Epithelial cell of proximal tubule (primary cell): ENCODE measurements at regions not wholly inside any gene's neighbourhood (a gene's known extent, or its start where the extent isn't known, plus 50 kb on each side); places are given as distances from the start of the nearest gene placed in this dataset.

Source experiments
- DNase-seq: peaks from one replicate; pipeline ENCODE4 v3.0.0-alpha.2; 2011; ENCODE audit warnings: low read depth
- H3K4me3 ChIP-seq: 2 replicates; pipeline ENCODE4 v1.5.1; 2011; ENCODE audit warnings: low read depth, mild to moderate bottlenecking, low read length
- TF ChIP-seq, protein P1 (sequence below): conservative IDR thresholded peaks from 2 replicates; pipeline ENCODE4 v1.5.1; 2012; ENCODE audit warnings: low read depth, mild to moderate bottlenecking, low read length

DNA sequence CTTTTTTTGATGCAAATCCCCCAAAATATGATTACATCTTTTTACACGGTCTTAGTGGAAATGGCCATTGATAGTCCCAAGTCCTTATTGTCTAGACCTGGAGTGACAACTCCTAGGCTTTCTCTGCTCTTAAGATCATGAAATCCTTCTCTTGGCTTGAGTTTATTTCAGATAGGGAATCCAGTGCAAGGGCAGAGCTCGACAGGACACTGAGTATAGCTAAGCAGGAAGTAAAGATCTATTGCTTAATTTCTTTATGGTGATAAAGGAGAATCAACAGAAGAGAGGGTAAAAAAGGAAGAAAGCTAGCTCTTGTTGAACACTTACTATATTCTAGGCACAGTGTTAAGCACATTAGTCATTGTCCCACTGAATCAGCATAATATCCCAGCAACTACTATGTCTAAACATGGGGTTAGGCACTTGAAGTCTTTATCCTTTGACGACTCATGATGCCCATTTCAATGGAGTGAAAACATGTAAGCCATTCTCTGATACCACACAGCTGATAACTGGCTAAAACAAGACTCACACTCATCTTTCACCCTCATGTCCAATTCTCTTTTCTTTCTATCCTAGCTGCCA, 74.1 kb upstream of the LRATD1 start:
- no peak overlapping the region for H3K4me3 ChIP-seq
- TF ChIP-seq, protein P1, sequence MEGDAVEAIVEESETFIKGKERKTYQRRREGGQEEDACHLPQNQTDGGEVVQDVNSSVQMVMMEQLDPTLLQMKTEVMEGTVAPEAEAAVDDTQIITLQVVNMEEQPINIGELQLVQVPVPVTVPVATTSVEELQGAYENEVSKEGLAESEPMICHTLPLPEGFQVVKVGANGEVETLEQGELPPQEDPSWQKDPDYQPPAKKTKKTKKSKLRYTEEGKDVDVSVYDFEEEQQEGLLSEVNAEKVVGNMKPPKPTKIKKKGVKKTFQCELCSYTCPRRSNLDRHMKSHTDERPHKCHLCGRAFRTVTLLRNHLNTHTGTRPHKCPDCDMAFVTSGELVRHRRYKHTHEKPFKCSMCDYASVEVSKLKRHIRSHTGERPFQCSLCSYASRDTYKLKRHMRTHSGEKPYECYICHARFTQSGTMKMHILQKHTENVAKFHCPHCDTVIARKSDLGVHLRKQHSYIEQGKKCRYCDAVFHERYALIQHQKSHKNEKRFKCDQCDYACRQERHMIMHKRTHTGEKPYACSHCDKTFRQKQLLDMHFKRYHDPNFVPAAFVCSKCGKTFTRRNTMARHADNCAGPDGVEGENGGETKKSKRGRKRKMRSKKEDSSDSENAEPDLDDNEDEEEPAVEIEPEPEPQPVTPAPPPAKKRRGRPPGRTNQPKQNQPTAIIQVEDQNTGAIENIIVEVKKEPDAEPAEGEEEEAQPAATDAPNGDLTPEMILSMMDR = no peak
- no peak for DNase-seq

DNA sequence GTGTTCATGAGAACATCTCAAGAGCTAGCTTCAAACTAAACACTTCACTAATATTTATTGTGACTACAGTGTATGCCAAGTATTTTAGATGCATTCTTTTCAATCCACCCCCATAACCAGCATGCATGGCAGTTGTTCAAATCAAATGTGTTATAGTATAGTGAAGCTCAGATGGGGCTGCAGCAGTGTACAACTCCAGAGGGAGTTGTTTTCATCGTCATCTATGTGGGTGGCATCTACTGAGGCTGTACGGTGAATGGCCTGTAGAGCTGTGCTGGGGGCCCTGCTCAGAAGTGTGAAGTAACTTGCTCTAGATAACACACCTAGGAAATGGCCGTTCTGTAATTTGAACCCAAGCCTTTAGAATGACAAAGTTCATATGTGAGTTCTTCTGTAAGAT, 71.8 kb upstream of the LRATD1 start:
- DNase-seq = no peak
- no peak overlapping the region for H3K4me3 ChIP-seq
- TF ChIP-seq, protein P1 = no peak

DNA sequence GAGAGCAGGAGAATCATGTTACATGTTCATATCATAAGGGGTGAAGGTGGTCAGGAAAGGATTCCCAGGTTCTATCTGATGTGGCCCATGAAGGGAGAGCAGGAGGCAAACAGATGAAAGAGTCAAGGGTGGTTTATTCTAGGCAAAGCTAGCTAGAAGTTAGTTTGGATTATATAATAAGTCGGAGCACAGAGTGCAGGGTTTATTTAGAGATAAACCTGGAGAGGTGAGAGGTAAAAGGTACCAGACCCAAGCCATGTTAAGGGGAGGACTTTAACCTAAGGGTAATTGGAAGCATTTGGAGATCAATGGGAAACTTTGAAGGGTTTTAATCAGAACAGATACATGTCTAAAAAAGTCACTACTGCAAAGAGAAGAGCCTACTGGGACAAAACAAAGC, 69.2 kb upstream of the LRATD1 start:
- TF ChIP-seq, protein P1 = no peak
- DNase-seq = no peak
- H3K4me3 ChIP-seq = no peak overlapping the region

DNA sequence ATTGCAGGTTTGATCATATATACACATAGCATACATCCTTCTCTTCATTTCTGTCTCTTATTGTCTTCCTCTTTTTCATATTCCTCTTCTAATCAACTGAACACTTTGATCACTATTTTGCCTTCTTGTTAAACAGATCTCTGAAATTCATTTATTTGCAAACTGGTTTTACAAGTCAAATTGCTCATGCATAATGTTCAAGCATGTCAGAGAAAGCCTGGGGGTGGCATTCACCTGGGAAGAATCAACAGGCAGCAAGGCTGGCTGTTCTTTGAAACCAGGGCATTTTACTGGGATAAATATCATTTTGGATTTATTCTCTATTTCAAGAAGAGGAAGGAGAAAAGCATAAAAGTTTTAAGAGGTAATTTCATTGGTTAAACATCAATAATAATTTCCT, 66.9 kb upstream of the LRATD1 start:
- DNase-seq = no peak
- no peak overlapping the region for H3K4me3 ChIP-seq
- TF ChIP-seq, protein P1 = no peak

DNA sequence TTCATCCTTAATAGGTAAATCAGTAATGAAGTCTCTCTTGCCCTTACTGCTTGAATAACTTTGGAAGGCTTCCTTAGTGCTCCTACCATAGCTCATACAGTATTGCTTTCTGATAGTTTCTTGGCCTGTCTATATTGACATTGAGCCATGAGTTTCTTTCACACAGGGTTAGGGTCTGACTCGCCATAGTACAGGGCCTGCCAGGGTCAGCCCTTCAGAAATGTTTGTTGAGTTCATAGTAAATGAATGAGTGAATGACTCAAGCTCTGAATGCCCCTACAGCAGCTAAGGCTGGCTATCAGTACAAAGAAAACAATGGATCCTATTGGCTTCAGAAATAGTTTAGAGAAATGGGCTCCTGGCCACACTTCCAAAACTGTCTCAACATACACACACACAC, 65.0 kb upstream of the LRATD1 start:
- H3K4me3 ChIP-seq = no peak overlapping the region
- DNase-seq = peak; percentile 79
- TF ChIP-seq, protein P1 = no peak

DNA sequence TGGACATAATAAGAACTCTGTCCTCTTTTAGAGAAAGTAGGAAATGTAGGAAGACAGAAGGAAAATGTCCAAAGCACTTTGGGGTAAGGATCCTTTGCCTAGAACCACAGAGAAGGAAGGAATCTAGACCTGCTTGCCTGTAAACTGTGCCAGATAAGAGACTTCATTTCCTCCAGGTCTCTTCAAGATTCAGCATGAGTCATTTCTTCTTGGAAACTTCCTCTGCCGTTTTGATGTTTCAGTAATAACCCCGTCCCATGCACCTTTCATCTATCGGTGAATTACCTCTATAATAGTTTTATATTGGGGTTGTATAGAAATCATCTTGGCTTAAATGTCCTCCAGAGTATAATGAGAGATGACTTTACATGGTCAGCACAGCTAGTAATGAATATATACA, 63.2 kb upstream of the LRATD1 start:
- H3K4me3 ChIP-seq = no peak overlapping the region
- no peak for DNase-seq
- TF ChIP-seq, protein P1 = no peak

DNA sequence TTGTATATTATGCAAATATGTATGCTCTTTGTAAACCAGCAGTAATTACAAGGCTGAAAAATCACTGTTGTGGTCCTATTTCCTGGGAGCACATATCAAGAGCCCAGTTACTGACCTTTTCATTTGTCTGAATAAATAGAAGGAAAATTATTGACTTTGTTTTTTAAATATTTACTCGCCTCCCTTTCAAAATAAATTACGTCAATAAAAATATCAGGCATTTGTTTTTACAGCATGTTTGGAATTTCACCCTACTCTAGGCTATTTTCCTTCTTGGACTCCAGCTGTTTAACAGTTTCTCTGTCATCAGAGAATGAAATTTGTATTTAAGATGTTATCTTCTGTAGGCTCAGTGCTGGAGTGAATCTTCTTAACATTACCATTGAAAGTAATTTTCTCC, 59.9 kb upstream of the LRATD1 start:
- DNase-seq = no peak
- TF ChIP-seq, protein P1 = no peak
- H3K4me3 ChIP-seq = no peak overlapping the region
